GM10266 (cell line): ENCODE measurements at regions not wholly inside any gene's neighbourhood (a gene's known extent, or its start where the extent isn't known, plus 50 kb on each side); places are given as distances from the start of the nearest gene placed in this dataset.

Source experiments
- DNase-seq: peaks from one replicate; pipeline ENCODE4 v3.0.0; 2012; ENCODE audit errors: extremely low spot score
- CTCF ChIP-seq: IDR thresholded peaks from 2 replicates; pipeline ENCODE4 v1.5.1; 2012; ENCODE audit warnings: mild to moderate bottlenecking, low read depth; ENCODE audit not compliant: control insufficient read depth, insufficient read depth; ENCODE audit errors: missing control alignments

GRCh38 chr13:22387899-22388298, 717.0 kb downstream of the FGF9 start:
- TF ChIP-seq CTCF, result no peak
- DNase-seq, result no peak

- DNase-seq, result no peak
- no peak for TF ChIP-seq CTCF
These were observed 729.0 kb downstream of the FGF9 start for GRCh38 chr13:22399801-22400420.

GRCh38 chr13:22402682-22403081, 731.8 kb downstream of the FGF9 start:
- no peak for TF ChIP-seq CTCF
- DNase-seq, result no peak

GRCh38 chr13:22403144-22403543, 732.3 kb downstream of the FGF9 start:
- TF ChIP-seq CTCF, result no peak

GRCh38 chr13:22405891-22406290, 735.0 kb downstream of the FGF9 start:
- TF ChIP-seq CTCF, result no peak
- no peak for DNase-seq

More at GRCh38 chr13:22403144-22403543, 732.3 kb downstream of the FGF9 start:
- no peak for DNase-seq

GRCh38 chr13:22412452-22412851, 741.6 kb downstream of the FGF9 start:
- DNase-seq, result no peak
- TF ChIP-seq CTCF, result no peak

- no peak for TF ChIP-seq CTCF
- DNase-seq, result no peak
These were observed 751.1 kb downstream of the FGF9 start for GRCh38 chr13:22422023-22422422.
